IPS DF 4.7 (cell line): ENCODE measurements at regions not wholly inside any gene's neighbourhood (a gene's known extent, or its start where the extent isn't known, plus 50 kb on each side); places are given as distances from the start of the nearest gene placed in this dataset.
"Not testable (repeated sequence)": the region's sequence is repeated elsewhere in the genome, so short reads cannot be mapped to it uniquely, and the experiment has no call there.

Experiments used
- DNase-seq: peaks from one replicate; pipeline ENCODE4 v3.0.0-alpha.2; 2013; ENCODE audit warnings: low spot score; ENCODE audit errors: extremely low read depth

DNA sequence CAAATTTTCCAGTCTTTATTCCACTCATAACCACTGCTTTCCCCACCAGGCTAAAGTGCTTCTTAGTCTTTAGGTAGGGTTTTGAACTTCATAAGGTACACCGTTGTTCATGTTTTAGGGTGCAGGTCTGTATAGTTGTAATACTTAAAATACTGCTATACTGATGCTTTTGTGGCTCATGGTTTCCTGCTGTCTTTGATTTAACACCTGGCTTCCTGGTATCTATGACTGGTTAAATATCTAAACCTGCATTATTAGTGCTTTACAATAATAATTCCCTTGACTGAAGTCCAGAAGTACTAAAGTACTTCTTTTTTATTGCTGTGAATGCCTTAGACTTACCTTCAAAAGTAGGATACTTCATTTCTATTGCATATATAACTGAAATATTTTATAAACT lies 384.7 kb downstream of the SRGAP2C start:
- DNase-seq = no peak

GRCh38 chr1:121573881-121574504 lies 389.2 kb downstream of the SRGAP2C start:
- DNase-seq = not testable (repeated sequence)

DNA sequence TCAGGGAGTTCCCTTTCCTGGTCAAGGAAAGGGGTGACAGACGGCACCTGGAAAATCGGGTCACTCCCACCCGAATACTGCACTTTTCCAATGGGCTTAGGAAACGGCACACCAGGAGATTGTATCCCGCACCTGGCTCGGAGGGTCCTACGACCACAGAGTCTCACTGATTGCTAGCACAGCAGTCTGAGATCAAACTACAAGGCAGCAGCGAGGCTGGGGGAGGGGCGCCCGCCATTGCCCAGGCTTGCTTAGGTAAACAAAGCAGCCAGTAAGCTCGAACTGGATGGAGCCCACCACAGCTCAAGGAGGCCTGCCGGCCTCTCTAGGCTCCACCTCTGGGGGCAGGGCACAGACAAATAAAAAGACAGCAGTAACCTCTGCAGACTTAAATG lies 389.7 kb downstream of the SRGAP2C start:
- not testable (repeated sequence) for DNase-seq

- DNase-seq = not testable (repeated sequence)
Observed at GRCh38 chr1:121582898-121583297, 398.1 kb downstream of the SRGAP2C start.

- no peak for DNase-seq
Observed at GRCh38 chr1:121586369-121587229, 401.8 kb downstream of the SRGAP2C start.

DNA sequence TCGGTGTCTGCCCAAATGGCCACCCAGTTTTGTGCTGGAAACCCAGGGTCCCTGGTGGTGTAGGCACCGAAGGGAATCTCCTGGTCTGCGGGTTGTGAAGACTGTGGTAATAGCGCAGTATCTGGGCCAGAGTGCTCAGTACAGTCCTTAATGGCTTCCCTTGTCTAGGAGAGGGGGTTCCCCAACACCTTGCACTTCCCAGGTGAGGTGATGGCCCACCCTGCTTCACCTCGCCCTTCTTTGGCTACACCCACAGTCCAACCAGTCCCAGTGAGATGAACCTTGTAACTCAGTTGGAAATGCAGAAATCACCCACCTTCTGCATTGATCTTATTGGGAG lies 402.4 kb downstream of the SRGAP2C start:
- DNase-seq = no peak

- DNase-seq = no peak
Observed at GRCh38 chr1:121587777-121588176, 403.0 kb downstream of the SRGAP2C start.

GRCh38 chr1:121594096-121594495 lies 409.3 kb downstream of the SRGAP2C start:
- no peak for DNase-seq

DNA sequence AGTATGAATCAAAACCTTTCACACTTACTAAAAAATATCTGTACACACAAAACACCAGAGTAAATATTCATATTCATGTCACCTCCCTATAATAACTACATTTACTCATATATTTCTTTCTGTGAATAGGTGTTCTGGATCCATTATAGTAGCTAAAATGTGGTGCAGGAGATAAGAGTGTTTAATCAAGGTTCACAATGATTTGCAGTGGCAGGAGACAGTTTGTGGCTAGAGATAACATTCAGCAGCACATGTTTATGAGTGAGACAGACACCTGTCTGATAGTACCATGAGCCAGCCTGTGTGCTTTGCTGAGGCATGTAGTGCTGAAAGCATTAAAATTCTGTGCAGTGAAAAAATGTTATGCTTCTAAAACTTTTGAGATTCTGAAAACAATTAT lies 410.3 kb downstream of the SRGAP2C start:
- DNase-seq = no peak

DNA sequence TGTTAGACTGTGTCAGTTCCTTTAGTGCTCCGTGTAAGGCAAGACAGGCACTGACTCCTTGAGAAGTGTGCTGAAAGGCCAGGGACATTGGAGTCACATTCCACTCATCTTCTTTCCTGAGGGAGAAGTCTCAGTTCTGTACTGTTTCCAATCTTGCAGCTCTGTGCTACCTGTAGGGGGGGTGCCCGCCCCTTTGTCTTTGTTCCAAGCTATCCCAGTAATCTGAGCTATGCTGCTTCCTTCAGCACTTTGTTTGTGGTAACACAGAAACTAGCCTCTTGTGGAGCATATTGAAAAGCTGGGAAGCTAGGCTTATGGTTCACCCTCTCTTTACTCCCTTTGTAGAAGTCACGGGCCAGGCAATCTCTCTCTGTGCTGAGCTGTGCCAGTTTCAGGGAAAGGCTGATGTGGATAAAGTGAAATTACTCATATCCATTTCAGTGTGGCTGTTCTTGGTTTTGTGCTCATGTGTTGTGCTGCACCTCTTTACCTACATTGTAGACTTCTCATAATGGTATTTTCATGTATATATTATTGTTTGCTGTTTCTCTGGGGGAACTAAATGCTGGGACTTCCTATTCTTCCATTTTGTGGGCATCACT lies 420.2 kb downstream of the SRGAP2C start:
- DNase-seq = not testable (repeated sequence)

DNA sequence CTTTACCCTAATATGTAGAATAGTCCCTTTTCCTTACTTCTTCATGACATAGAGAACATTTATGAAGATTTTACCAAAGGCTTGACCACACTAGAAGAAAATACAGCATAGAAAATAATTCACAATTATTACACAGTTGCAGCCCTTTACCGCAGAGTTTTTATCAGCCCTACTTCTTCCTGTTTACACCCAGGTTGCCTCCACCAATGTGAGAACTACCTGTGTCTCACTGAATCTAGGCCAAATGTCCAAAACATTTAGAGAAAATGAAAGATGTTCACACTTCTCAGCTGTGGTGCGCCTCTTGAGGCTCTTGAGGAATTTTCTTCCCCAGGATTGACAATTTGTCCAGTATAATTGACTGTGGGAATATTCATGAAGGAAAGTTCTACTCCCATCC lies 422.7 kb downstream of the SRGAP2C start:
- not testable (repeated sequence) for DNase-seq
